H9 (cell line): ENCODE measurements at regions not wholly inside any gene's neighbourhood (a gene's known extent, or its start where the extent isn't known, plus 50 kb on each side); places are given as distances from the start of the nearest gene placed in this dataset.

Experiments used
- DNase-seq: peaks from one replicate; pipeline ENCODE4 v3.0.0-alpha.2; 2017
- H2AFZ ChIP-seq: one replicate; pipeline ENCODE4 v1.6.1; 2013; ENCODE audit warnings: mild to moderate bottlenecking, low read length, control low read depth, moderate library complexity
- H2AK5ac ChIP-seq: 2 replicates; pipeline ENCODE4 v1.6.1; 2013; ENCODE audit warnings: low read length, control low read depth, mixed read lengths; ENCODE audit not compliant: insufficient read length
- H2BK120ac ChIP-seq: one replicate; pipeline ENCODE4 v1.6.1; 2013; ENCODE audit warnings: low read depth, mild to moderate bottlenecking, low read length, control low read depth, inconsistent platforms; ENCODE audit not compliant: poor library complexity, severe bottlenecking
- H2BK12ac ChIP-seq: 2 replicates; pipeline ENCODE4 v1.6.1; 2013; ENCODE audit warnings: low read length, control low read depth, mixed read lengths, low read depth; ENCODE audit not compliant: insufficient read length
- H2BK15ac ChIP-seq: 2 replicates; pipeline ENCODE4 v1.6.1; 2013; ENCODE audit warnings: low read depth, low read length, control low read depth
- H2BK20ac ChIP-seq: one replicate; pipeline ENCODE4 v1.6.1; 2013; ENCODE audit warnings: low read depth, mild to moderate bottlenecking, low read length, control low read depth, inconsistent platforms; ENCODE audit not compliant: poor library complexity, severe bottlenecking
- H2BK5ac ChIP-seq: 2 replicates; pipeline ENCODE4 v1.6.1; 2013; ENCODE audit warnings: low read length, control low read depth, mixed read lengths; ENCODE audit not compliant: insufficient read length
- H3K14ac ChIP-seq: 2 replicates; pipeline ENCODE4 v1.6.1; 2013; ENCODE audit warnings: low read length, control low read depth; ENCODE audit not compliant: insufficient read depth
- H3K18ac ChIP-seq: 2 replicates; pipeline ENCODE4 v1.6.1; 2013; ENCODE audit warnings: low read depth, mild to moderate bottlenecking, mixed read lengths, low read length, control low read depth; ENCODE audit not compliant: insufficient read length
- H3K23ac ChIP-seq: 2 replicates; pipeline ENCODE4 v1.6.1; 2013; ENCODE audit warnings: low read length, control low read depth, mixed read lengths, low read depth; ENCODE audit not compliant: insufficient read length
- H3K23me2 ChIP-seq: 2 replicates; pipeline ENCODE4 v1.6.1; 2013; ENCODE audit warnings: low read depth, mild to moderate bottlenecking, mixed read lengths, low read length, control low read depth; ENCODE audit not compliant: insufficient read length, poor library complexity, severe bottlenecking
- H3K27ac ChIP-seq: 2 replicates; pipeline ENCODE4 v1.5.1; 2013; ENCODE audit warnings: low read length, control low read depth, mixed read lengths, low read depth; ENCODE audit not compliant: insufficient read length
- H3K27me3 ChIP-seq: 2 replicates; pipeline ENCODE4 v1.6.1; 2013; ENCODE audit warnings: low read length, control low read depth, inconsistent platforms; ENCODE audit not compliant: insufficient read depth
- H3K4ac ChIP-seq: 2 replicates; pipeline ENCODE4 v1.6.1; 2013; ENCODE audit warnings: low read depth, mild to moderate bottlenecking, control low read depth, inconsistent platforms, low read length, moderate library complexity
- H3K4me1 ChIP-seq: 2 replicates; pipeline ENCODE4 v1.6.1; 2013; ENCODE audit warnings: low read length, control low read depth, inconsistent platforms; ENCODE audit not compliant: insufficient read depth
- H3K4me2 ChIP-seq: 2 replicates; pipeline ENCODE4 v1.6.1; 2013; ENCODE audit warnings: low read length, control low read depth, mixed read lengths; ENCODE audit not compliant: insufficient read length, insufficient read depth
- H3K56ac ChIP-seq: 2 replicates; pipeline ENCODE4 v1.6.1; 2013; ENCODE audit warnings: low read depth, mild to moderate bottlenecking, mixed read lengths, low read length, control low read depth; ENCODE audit not compliant: insufficient read length
- H3K79me1 ChIP-seq: 2 replicates; pipeline ENCODE4 v1.6.1; 2013; ENCODE audit warnings: low read depth, mild to moderate bottlenecking, moderate library complexity, low read length, control low read depth, inconsistent platforms; ENCODE audit not compliant: insufficient read depth, poor library complexity, severe bottlenecking
- H3K79me2 ChIP-seq: 2 replicates; pipeline ENCODE4 v1.6.1; 2013; ENCODE audit warnings: low read length, control low read depth, inconsistent platforms; ENCODE audit not compliant: insufficient read depth
- H3K9ac ChIP-seq: 2 replicates; pipeline ENCODE4 v1.6.1; 2013; ENCODE audit warnings: low read length, control low read depth, mixed read lengths; ENCODE audit not compliant: insufficient read length; ENCODE audit errors: extremely low read depth
- H3K9me3 ChIP-seq: one replicate; pipeline ENCODE4 v1.6.1; 2013; ENCODE audit warnings: low read depth, low read length, inconsistent platforms; ENCODE audit not compliant: control insufficient read depth
- H3T11ph ChIP-seq: one replicate; pipeline ENCODE4 v1.6.1; 2013; ENCODE audit warnings: mild to moderate bottlenecking, low read length, control low read depth, inconsistent platforms
- H4K20me1 ChIP-seq: one replicate; pipeline ENCODE4 v1.6.1; 2013; ENCODE audit not compliant: control insufficient read depth, insufficient read length, insufficient read depth
- H4K5ac ChIP-seq: 2 replicates; pipeline ENCODE4 v1.6.1; 2013; ENCODE audit warnings: low read depth, mild to moderate bottlenecking, mixed read lengths, low read length, control low read depth; ENCODE audit not compliant: insufficient read length
- H4K8ac ChIP-seq: replicated peaks from 2 replicates; pipeline ENCODE4 v1.6.1; 2013; ENCODE audit warnings: low read length, control low read depth, mixed read lengths, low read depth; ENCODE audit not compliant: insufficient read length
- H4K91ac ChIP-seq: 2 replicates; pipeline ENCODE4 v1.6.1; 2013; ENCODE audit warnings: low read depth, mild to moderate bottlenecking, moderate library complexity, mixed read lengths, low read length, control low read depth; ENCODE audit not compliant: insufficient read length
- H3K27ac Mint-ChIP-seq, 3 experiments: 2 replicates in 2 of 3; 3 replicates in 1 of 3; pipeline ENCODE4 v1.8.0; 2020 to 2021; ENCODE audit warnings: mixed read lengths in 3 of 3, mild to moderate bottlenecking in 1 of 3, moderate library complexity in 1 of 3
- H3K27me3 Mint-ChIP-seq: 2 replicates; pipeline ENCODE4 v1.8.0; 2021; ENCODE audit warnings: low read depth, mild to moderate bottlenecking, moderate library complexity, mixed read lengths
- H3K36me3 Mint-ChIP-seq, 3 experiments: 2 replicates in 2 of 3; 3 replicates in 1 of 3; pipeline ENCODE4 v1.8.0; 2020 to 2021; ENCODE audit warnings: low read depth in 3 of 3, mixed read lengths in 3 of 3; ENCODE audit not compliant: insufficient read depth in 1 of 3
- H3K4me1 Mint-ChIP-seq, 2 experiments: 2 replicates each; pipeline ENCODE4 v1.8.0; 2020; ENCODE audit warnings: mixed read lengths in 2 of 2
- H3K4me3 Mint-ChIP-seq, 2 experiments: 2 replicates in 1 of 2; 3 replicates in 1 of 2; pipeline ENCODE4 v1.8.0; 2020 to 2021; ENCODE audit warnings: mild to moderate bottlenecking in 2 of 2, mixed read lengths in 2 of 2, moderate library complexity in 1 of 2
- H3K9me3 Mint-ChIP-seq, 2 experiments: 2 replicates in 1 of 2; 3 replicates in 1 of 2; pipeline ENCODE4 v1.8.0; 2020; ENCODE audit warnings: mild to moderate bottlenecking in 2 of 2, mixed read lengths in 2 of 2, moderate library complexity in 1 of 2
- CTCF ChIP-seq: fragments of 200-600 bp; sonication (generic); conservative IDR thresholded peaks from 3 replicates; pipeline ENCODE4 v1.8.0; 2021; ENCODE audit warnings: antibody characterized with exemption, mild to moderate bottlenecking
- WGBS: extraction: QIAGEN DNeasy Blood & Tissue Kit; methylation state at CpG from one replicate; pipeline ENCODE4 v1.1.7; 2013; ENCODE audit warnings: missing lambda C conversion rate, low lambda C conversion rate, mixed read lengths; ENCODE audit not compliant: insufficient read length; ENCODE audit errors: extremely low coverage; 5-methylcytosine and 5-hydroxymethylcytosine counted together

DNA sequence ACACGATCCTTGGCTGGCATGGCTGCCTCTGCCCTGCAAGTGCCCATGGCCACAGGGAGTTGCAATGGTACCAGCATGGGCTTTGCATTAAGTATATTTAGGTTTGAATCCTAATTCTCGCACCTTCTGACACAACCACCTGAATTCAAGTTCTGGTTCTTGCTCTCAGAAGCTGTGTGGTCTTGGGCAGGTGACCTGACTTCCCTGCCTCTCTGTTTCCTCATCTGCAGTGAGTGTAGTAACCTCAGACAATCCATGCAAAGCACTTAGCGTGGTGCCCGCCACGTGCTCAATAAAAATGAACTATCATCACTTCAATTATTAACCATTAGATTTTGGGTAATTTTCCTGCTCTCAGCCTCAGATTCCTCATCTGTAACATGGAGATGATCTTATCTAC lies 378.8 kb upstream of the ARID1B start:
- Histone ChIP-seq H3K79me2 (no peaks in the 10 kb centered on the region), H3K79me1 (no peaks in the 10 kb centered on the region), H3K27me3 (no peaks in the 10 kb centered on the region), H2BK12ac (no peak overlapping the region), H4K8ac (no peak overlapping the region), H3K4me1 (peaks cover 2% of the 10 kb centered on the region; the same call in 1 of the 2 replicates), H3K56ac (no peak overlapping the region), H3K4me2 (no peak overlapping the region), H3K27ac (no peak overlapping the region), H3K4ac (no peak overlapping the region), H3K9me3 (no peaks in the 10 kb centered on the region), H2BK5ac (no peak overlapping the region), H4K5ac (no peak overlapping the region), H2BK120ac (no peak overlapping the region), H2BK15ac (no peak overlapping the region), H2BK20ac (no peak overlapping the region), H4K20me1 (no peaks in the 10 kb centered on the region), H3K18ac (no peak overlapping the region), H4K91ac (no peak overlapping the region), H3T11ph (no peak overlapping the region), H3K14ac (no peak overlapping the region), H3K23ac (no peak overlapping the region), H3K9ac (no peak overlapping the region), H3K23me2 (no peaks in the 10 kb centered on the region), H2AK5ac (no peak overlapping the region), H2AFZ (no peak overlapping the region)
- TF ChIP-seq CTCF, result no peak
- Mint-ChIP-seq H3K4me1 (peaks cover 22 to 30% of the 10 kb centered on the region in 2 experiments), H3K36me3 (no peaks in the 10 kb centered on the region), H3K27me3 (peaks cover 4% of the 10 kb centered on the region; the same call in 1 of the 2 replicates), H3K4me3 (no peak overlapping the region), H3K9me3 (peaks cover 0 to 2% of the 10 kb centered on the region in 2 experiments; a peak in 1 of 5 replicates), H3K27ac (no peak overlapping the region)
- no peak for DNase-seq
- no CpG with 5 or more reads among the region's 5 CpGs for WGBS
